ENCODE measurements at regions not wholly inside any gene's neighbourhood (a gene's known extent, or its start where the extent isn't known, plus 50 kb on each side); places are given as distances from the start of the nearest gene placed in this dataset.

DNA sequence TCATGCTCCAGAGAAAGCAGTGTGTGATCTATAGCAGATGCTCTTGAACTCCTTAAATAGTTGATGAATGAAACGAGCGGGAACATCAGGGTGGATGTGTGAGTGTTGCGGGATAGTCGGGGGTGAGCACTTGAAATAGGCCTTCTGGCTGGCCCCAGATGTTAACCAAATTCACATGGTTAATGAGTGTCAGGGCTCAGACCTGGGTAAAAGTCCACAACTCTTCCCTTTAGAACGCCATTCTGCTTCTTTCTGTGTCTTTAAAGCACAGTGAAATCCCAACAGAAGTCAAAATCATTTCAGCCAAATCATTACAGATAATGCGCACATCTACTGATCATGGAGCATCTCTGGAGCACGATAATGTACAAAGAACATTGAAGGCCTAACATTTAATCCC lies 249.4 kb upstream of the BOD1L1 start:
- no peak for DNase-seq (ENCODE audit: extremely low read depth in 1 of 11, low read depth in 9 of 11, low spot score in 4 of 11)

- no peak for DNase-seq (ENCODE audit: extremely low read depth in 1 of 11, low read depth in 9 of 11, low spot score in 4 of 11)
Measured at GRCh38 chr4:13877626-13878025, 250.1 kb upstream of the BOD1L1 start.

GRCh38 chr4:13881892-13882291 lies 254.4 kb upstream of the BOD1L1 start:
- DNase-seq (ENCODE audit: extremely low read depth in 1 of 11, low read depth in 9 of 11, low spot score in 4 of 11), result no peak

DNA sequence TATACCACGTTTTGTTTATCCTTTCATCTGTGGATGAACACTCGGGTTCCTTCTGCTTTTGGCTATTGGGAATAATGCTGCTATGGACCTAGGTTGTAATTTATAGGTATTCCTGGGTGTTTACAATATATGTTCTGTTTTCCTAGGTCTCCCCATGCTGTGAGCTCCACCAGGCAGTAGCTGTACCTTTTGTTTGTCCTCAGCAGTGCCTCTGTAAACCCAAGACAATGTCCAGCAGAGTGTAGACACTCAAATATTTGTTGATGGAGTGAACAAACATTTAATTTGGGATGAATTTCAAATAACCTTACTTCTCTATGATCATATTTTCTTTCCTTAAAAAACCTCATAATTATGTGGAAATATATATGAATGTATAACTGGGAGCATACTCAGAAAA lies 259.5 kb upstream of the BOD1L1 start:
- no peak for DNase-seq (ENCODE audit: extremely low read depth in 1 of 11, low read depth in 9 of 11, low spot score in 4 of 11)

DNA sequence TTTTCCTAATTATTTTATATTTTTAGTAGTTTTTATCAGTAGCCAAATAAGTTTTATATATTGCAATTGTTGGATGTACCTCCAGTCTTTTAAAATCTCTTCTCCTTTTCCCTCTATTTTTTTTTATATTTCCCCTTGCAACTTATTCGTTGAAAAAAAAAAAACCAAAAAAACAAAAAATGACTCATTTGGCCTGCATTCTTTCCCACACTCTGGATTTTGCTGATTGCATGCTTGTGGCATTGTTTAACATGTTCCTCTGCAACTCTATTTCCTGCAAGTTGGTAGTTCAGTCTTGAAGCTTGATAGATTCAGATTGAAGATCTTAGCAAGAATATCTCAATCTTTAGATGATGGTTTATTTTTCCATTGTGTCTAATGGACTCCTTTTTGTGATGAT lies 260.6 kb upstream of the BOD1L1 start:
- DNase-seq (ENCODE audit: extremely low read depth in 1 of 11, low read depth in 9 of 11, low spot score in 4 of 11), result no peak

DNA sequence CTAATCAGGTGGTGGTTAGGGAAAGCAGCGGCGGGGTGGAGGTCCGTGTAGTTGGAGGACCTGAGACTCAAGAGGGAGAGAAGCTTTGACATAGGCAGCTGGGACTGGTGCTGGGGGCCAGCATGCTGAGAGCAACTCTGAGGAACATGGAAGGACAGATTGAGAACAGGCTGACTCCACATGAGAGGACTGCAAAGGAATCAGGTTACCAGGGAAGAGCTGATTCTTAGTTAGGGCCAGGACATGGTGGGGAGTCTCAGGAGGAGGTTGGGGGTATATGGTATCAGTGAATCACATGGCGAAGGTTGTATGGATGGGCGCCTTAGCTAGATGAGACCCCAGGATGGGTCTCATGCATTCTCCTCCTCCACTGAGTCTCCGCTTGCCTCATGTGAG lies 264.0 kb upstream of the BOD1L1 start:
- DNase-seq (ENCODE audit: extremely low read depth in 1 of 11, low read depth in 9 of 11, low spot score in 4 of 11), result no peak

DNA sequence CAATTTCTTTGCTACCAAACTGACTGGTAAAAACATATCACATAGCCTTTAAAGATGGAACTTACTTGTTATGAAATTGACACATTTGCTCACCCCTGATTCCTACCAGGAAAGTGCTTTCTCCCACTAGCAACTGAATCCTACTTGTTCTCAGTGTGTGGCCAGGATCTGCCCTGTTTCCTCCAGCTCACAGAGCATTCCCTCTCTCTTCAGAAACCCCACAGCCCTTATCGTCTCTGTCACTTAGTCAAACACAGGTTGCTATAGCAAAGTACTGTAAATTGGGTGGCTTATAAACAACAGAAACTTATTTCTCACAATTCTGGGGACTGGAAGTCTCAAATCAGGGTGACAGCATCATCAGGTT lies 265.2 kb upstream of the BOD1L1 start:
- DNase-seq (ENCODE audit: extremely low read depth in 1 of 11, low read depth in 9 of 11, low spot score in 4 of 11), result no peak

DNA sequence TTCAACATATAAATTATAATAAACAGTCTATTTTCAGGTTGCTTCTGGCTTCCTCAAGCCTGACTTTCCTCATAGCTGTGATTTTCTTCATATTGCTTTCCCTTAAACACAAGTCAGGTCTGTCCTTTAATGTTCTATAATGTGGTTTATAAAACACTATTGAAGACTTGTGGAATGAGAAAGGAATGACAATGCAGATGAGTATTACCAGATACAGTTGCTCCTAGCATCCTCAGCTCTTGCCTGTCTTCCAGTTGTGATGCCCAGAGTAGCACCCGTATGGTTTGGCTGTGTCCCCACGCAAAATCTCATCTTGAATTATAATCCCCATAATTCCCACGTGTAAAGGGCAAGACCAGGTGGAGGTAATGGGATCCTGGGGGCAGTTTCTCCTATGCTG lies 265.7 kb upstream of the BOD1L1 start:
- DNase-seq (ENCODE audit: extremely low read depth in 1 of 11, low read depth in 9 of 11, low spot score in 4 of 11), result no peak

GRCh38 chr4:13893987-13894386 lies 266.5 kb upstream of the BOD1L1 start:
- DNase-seq (ENCODE audit: extremely low read depth in 1 of 11, low read depth in 9 of 11, low spot score in 4 of 11), result no peak

DNA sequence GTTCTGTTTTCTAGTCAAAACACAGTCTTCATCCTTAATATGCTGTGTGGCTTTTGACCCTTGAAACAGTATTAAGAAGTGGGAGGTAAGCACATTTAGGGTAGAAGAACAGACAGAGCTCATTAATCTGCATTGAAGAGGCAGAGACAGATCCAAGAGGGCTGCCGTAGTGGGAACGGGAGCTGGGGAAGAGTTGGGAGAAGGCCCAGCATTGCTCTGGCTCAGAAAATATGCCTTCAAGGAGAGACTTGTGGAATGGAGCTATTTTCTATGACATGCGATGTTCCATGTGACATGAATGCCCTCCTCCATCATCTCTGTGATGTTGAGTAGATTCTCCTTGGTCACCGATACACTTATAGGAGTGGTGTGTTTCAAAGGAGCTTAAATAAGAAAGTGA lies 273.3 kb upstream of the BOD1L1 start:
- DNase-seq (ENCODE audit: extremely low read depth in 1 of 11, low read depth in 9 of 11, low spot score in 4 of 11), result no peak

DNA sequence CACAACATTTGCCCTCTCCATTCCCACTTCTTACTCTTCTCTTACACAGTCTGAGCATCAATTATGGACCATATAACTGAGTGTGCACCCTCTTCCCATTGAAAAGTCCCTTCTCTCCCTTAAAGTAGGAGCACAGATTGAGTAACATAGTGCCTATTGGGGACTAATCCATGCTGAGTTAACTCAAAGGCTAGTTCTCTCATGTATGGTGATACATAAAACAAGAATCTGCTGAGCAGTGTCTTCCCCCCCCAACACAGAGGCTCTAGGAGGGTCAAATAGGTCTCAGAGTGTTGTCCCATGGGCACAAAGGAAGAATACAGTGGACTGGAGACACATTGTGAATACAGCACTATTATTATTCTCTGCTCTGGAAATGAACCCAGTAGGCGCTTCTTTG lies 274.6 kb upstream of the BOD1L1 start:
- DNase-seq (ENCODE audit: extremely low read depth in 1 of 11, low read depth in 9 of 11, low spot score in 4 of 11), result no peak

- no peak for DNase-seq (ENCODE audit: extremely low read depth in 1 of 11, low read depth in 9 of 11, low spot score in 4 of 11)
Measured at GRCh38 chr4:13903061-13903460, 275.5 kb upstream of the BOD1L1 start.

- DNase-seq (ENCODE audit: extremely low read depth in 1 of 11, low read depth in 9 of 11, low spot score in 4 of 11), result no peak
Measured at GRCh38 chr4:13903901-13904300, 276.4 kb upstream of the BOD1L1 start.

DNA sequence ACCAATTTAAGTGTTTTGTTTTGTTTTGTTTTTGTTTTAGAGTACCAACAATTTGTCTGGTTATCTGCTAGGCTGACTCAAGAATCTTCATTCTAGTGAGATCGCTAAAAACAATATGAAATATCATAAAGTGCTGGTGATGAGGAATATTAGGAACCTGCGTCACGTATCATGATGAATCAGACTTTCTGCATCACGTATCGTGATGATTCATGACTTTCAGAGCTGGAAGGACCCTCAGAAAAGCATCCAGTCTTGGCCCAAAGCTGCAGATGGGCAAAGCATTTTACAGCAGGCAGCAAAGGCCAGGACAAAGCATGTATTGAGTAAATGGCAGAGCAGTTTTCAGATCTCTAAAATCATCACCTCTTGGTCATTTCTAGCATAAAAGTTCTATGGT lies 278.0 kb upstream of the BOD1L1 start:
- DNase-seq (ENCODE audit: extremely low read depth in 1 of 11, low read depth in 9 of 11, low spot score in 4 of 11), result no peak

- no peak for DNase-seq (ENCODE audit: extremely low read depth in 1 of 11, low read depth in 9 of 11, low spot score in 4 of 11)
Measured at GRCh38 chr4:13906727-13907126, 279.2 kb upstream of the BOD1L1 start.

DNA sequence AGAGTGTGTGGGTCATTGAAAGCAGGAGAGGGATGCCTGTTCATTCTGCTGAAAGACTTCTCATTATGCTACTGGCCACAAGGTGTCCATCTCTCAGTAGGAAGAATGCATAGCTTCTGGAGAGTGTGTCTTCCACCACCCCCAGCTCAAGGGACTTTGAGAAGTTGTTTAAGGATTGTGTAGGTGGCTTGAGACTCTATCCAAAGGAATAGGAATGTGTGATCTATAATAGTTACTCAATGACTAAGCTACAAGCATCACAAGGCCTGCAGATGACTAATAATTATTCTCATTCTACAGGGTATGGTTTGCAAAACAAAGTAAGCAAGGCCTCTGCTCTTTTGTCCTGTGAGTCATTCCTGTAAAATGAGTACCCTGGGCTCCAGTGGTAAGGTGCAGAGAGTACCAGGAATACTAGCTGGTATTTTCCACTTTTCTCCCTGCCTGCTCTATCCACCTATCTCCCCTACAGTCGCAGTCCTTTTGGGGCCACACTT lies 279.8 kb upstream of the BOD1L1 start:
- no peak for DNase-seq (ENCODE audit: extremely low read depth in 1 of 11, low read depth in 9 of 11, low spot score in 4 of 11)

DNA sequence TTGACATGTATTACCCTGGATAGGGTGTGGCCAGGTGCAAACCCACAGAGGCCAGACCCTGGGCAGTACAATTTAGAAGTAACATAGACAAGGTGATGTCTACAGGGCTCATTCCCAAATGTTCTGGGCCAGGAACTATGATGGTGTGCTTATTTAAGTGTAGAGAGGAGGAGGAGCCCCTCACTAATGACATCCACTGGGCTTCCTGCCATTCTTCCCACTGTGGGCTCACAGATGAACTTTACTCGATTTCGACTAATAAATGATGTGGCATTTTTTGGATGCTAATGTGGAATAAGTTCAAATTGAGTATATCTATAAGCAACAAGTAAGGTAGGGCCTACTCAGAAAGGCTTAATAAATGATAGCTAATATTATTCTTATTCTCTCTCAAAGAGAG lies 280.9 kb upstream of the BOD1L1 start:
- DNase-seq (ENCODE audit: extremely low read depth in 1 of 11, low read depth in 9 of 11, low spot score in 4 of 11), result no peak

DNA sequence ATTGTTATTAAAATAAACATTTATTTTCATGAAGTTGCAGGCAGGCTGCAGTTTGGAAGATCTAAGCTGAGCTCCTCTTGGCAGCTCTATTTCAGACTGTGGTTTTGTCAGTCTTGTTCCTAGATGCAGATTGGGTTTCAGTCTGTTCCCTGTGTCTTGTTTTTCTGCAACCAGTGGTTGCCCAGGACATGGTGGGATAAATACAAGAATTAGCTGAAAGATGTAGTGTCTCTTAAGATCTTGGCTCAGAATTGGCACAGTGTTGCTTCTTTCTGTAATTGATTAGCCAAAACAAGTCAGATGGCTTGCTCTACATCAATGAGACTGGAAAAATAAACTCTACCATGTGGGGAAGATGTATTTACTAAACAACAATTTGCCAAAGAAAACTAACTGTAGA lies 283.0 kb upstream of the BOD1L1 start:
- DNase-seq (ENCODE audit: extremely low read depth in 1 of 11, low read depth in 9 of 11, low spot score in 4 of 11), result no peak

DNA sequence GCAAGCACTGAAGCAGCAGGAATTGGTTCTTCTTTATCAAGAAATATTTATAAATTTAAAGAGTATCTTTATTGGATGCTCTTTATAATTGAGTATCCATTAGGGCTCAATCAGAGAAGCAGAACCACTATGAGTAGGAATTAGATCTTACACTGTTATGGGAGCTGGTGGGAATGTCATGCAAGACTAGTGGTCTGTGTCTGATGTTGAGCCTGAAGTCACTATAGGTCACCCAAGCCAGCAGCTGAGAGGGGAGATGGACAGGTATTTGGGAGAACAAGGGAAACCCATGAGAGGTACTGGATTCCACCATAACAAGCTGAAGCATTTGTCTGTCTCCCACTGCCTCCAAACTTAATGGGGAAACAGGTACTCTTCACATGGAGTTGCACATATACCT lies 283.7 kb upstream of the BOD1L1 start:
- no peak for DNase-seq (ENCODE audit: extremely low read depth in 1 of 11, low read depth in 9 of 11, low spot score in 4 of 11)

- DNase-seq (ENCODE audit: extremely low read depth in 1 of 11, low read depth in 9 of 11, low spot score in 4 of 11), result no peak
Measured at GRCh38 chr4:13912436-13912925, 285.0 kb upstream of the BOD1L1 start.

DNA sequence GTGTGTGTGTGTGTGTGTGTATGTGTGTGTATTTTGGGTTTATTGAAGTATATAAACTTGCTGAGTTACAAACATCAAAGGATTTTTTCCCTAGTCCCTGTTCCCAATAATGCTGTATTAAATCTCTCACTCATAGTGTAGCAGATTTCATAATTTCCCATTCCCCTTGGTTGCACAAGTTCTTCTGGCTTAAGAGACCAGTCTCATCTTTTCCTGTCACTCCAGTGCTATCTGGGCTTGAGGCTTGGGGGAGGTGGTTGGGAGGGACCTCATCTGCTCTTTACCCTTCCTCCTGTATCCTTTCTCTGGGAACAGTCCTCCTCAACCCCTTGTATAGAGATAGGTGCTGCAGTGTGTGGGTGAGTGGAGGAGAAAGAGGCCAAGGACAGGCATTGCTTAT lies 285.4 kb upstream of the BOD1L1 start:
- DNase-seq (ENCODE audit: extremely low read depth in 1 of 11, low read depth in 9 of 11, low spot score in 4 of 11), result no peak

DNA sequence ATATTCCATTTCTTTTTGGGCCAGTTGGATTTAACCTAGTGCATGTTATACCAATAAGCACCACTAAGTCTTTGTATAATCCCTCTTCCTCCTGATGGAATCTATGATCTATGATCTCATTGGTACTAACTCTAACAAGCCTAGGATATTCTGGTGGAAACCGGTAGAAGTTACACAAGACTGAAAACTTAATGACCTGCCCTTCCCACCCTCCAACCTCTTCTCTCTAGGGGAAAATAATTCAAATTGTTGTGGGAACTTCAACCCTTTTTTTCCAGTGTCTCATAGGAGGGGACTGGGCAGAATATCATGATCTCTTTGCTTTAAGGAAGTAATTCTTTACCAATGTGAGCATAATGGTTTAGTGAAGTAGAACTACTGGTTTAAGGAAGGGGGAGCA lies 289.5 kb upstream of the BOD1L1 start:
- DNase-seq (ENCODE audit: extremely low read depth in 1 of 11, low read depth in 9 of 11, low spot score in 4 of 11), result no peak

All from renal cortex interstitium (tissue), 11 donors.